Suppressor macrophage treated with lipopolysaccharide for 4 hours (primary cell): ENCODE measurements at regions not wholly inside any gene's neighbourhood (a gene's known extent, or its start where the extent isn't known, plus 50 kb on each side); places are given as distances from the start of the nearest gene placed in this dataset.
A peak's percentile ranks its signal among the peaks of the same experiment; 100 is the strongest.
"Not testable (repeated sequence)": the region's sequence is repeated elsewhere in the genome, so short reads cannot be mapped to it uniquely, and the experiment has no call there.

Experiments
- DNase-seq: peaks from one replicate; pipeline ENCODE4 v3.0.0-alpha.2; 2020

- DNase-seq: no peak
These were observed 50.4 kb downstream of the KATNIP start for GRCh38 chr16:27600381-27600780.

DNA sequence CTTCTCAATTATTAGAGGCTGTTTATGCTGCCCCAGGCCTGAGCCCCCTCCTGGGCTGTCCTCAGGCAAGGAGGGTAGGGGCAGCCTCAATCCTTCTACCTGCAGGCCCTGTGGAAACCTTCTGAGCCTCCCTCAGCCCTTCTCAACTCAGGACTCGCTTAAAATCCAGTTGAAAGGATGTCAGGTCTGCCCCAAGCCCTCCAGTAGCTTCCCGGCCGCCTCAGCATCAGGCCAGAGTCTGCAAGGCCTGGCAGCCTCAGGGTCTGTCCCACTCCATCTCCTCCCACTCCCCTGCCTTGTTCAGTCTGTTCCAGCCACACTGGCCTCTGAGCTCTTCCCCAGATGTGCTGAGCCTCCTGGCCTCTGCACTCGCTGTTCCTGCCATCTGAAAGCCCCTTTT lies 52.2 kb downstream of the KATNIP start:
- no peak for DNase-seq

DNA sequence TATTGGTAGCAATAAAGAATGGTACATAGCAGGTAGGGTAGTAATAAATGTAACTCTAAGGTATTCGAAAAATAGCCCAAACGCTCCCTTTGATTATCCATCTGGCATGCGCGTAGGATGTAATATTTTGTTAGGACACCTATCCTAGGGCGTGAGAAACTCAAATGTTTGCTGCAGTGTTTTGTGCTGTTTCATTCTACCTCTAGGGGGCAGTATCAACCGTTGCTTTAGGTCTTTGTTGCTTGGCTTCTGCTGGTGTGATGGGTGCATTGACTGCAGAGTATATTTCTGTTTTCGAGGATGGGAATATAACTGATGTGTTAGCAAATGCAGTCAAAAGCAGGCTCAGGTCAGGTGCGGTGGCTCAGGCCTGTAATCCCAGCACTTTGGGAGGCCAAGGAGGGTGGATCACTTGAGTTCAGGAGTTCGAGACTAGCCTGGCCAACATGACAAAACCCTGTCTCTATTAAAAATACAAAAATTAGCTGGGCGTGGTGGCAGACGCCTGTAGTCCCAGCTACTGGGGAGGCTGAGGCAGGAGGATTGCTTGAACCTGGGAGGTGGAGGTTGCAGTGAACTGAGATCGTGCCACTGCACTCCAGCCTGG lies 55.7 kb downstream of the KATNIP start:
- peak; percentile 40 for DNase-seq

DNA sequence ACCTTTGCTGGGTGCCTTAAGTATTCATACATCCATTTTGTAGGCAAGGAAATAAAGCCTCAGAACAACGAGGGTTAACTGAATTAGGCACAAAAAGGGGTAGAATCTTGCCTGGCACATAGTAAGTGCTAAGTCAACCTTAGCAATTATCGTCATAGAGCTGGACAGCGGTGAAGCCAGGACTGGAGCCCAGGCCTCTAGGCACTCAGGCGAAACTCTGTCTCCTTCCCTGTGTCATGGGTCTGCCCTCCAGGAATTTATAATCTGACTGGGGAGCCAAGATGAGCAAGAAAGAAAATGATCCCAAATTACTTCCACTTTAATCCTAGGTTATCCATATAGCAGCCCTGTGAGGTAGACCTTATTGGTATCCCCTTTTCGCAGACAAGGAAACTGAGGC lies 61.4 kb downstream of the KATNIP start:
- DNase-seq: no peak

DNA sequence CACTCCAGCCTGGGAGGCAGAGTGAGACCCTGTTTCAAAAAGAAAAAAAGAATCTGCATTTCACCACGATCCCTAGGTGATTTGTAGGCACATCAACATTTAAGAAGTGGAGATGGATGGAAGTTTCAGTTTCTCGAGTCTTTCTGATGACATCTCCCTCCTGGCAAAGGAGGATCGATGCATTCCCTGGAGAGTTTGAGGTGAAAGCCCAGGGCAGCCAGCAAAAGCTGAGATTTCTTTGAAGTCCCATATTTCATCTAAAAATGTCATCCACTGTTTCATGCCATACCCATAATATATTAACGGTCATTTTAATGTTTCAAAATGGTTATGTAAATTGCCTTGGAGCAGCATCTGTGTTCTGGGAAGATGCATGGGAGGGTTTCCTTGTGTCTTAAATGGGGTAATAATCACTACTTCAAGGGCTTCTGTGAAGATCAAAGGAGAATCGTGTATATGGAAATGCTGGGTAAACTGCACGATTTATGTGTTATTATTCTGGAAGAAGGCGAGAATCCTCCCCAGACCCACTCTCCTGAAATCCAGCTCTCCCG lies 63.4 kb downstream of the KATNIP start:
- DNase-seq: no peak

GRCh38 chr16:27617665-27618064 lies 67.7 kb downstream of the KATNIP start:
- no peak for DNase-seq

DNA sequence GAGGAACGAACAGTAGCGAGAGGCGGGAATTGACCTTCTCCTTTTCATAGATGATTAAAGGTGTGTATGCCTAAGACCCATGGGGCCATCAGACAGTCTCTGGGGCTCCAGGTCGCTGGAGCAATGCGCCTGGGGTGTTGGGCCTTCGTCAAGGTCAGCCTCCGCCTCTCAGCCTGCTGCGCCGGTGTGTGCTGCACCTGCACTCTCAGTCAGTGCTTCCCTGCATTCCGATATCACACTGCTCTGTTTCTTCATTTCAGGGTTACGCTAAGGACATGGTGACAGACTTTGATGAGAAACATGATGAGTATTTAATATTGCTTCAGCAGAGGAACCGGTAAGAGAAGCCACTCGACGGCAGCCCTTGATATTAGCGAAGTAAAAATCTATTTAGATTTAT lies 68.2 kb downstream of the KATNIP start:
- DNase-seq: no peak

GRCh38 chr16:27618606-27619327 lies 68.8 kb downstream of the KATNIP start:
- DNase-seq: no peak

GRCh38 chr16:27620541-27620940 lies 70.6 kb downstream of the KATNIP start:
- no peak for DNase-seq

GRCh38 chr16:27624154-27625049 lies 74.5 kb downstream of the KATNIP start:
- no peak for DNase-seq

- no peak for DNase-seq
These were observed 75.2 kb downstream of the KATNIP start for GRCh38 chr16:27625050-27625697.

- no peak for DNase-seq
These were observed 77.2 kb downstream of the KATNIP start for GRCh38 chr16:27627136-27627535.

DNA sequence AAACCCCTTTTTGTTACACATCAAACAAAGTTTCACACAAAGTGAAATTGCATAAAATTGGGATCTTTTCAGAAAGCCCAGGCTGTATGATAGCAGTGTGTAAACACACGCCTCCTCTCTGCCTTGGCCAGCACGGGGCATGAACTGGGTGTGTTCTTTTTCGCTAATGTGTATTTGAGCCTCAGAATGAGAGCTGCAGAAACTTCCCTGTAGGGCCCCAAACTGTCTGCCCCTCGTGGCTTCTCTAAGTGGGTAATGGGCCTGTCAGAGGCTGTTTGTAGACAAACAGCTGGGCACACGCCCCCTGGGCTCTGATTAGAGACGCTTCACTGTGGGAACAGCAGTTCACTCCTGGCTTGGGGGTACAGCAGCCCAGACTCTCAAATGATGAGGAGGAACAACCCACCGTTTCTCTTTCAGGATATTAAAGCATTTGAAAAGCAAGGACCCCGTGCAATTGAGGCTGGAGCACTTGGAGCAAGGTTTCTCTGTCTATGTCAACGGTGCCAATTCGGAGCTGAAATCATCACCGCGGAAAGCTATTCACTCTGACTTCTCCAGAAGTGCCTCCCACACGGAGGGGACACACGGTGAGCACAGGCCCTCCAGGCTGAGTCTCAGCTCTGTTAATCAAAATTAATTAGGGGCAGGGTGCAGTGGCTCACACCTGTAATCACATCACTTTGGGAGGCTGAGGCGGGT lies 78.4 kb downstream of the KATNIP start:
- no peak for DNase-seq

DNA sequence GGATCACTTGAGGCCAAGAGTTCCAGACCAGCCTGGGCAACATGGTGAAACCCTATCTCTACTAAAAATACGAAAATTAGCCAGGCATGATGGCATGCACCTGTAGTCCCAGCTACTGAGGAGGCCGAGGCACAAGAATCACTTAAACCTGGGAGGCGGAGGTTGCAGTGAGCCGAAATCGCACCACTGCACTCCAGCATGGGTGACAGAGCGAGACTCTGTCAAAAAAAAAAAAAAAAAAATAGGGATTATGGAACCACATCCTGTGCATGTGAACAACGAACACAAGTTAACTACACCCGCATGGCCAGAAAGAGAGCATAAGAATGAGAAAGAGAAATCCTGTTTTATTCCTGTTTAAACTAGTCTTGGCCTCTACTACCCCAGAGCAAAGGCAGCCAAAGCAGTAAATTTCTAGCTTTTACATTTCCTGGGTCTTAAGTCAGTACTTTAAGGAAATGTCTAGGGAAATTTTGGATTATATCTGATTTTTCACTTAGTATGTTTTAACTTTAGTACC lies 79.1 kb downstream of the KATNIP start:
- not testable (repeated sequence) for DNase-seq

DNA sequence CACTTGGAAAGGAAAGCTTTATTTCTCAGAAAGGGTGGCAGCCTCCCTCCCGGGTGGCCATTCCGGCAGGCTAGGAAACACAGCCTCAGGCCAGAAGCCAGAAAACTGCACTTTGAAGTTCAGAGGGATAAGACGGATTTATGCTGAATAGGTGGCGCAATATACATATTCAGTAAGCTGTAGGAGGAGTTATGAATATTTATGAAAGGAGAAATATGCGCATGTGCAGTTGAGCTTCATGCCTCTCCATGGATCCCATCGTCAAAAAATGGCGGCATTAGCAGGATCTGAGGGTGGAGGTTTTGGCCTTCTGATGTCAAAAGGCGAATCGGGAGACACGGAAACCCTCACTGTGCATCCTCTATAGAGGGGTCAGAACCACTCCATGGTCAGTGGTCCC lies 82.3 kb downstream of the KATNIP start:
- DNase-seq: no peak

DNA sequence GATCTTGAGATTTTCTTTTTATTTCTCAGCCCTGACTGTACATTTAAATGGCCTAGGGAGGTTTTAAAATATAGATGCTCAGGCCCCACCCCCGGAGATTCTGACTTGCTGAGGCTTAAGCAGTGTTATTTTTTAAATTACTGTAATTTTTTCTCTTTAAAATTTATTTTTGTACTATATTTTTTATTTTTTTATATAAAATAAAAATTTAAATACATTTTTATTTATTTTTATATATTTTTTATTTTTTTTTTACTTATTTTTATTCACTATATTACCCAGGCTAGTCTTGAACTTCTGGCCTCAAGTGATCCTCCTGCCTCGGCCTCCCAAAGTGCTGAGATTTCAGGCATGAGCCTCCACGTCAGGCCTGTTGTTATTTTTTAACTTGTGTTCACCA lies 83.3 kb downstream of the KATNIP start:
- DNase-seq: no peak

DNA sequence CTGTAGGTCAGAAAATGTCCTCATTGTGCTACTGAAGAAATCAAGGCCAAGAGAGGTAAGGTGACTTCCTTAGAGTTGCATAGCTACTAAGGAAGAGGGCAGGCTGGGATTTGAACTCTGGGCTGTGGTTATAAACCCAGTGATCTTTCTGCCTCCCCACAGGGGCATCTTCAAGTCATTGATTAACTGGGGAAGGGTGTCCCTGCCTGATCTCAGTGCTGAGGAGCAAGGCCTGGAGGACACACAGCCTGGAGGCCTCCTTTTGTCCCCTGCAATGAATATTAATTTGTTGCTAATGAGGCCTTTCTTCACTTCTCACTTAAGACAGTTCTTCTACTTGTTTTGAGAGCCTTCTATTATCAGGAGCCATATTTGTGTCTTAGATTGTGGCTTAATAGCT lies 83.8 kb downstream of the KATNIP start:
- DNase-seq: no peak

GRCh38 chr16:27634779-27635178 lies 84.8 kb downstream of the KATNIP start:
- no peak for DNase-seq

DNA sequence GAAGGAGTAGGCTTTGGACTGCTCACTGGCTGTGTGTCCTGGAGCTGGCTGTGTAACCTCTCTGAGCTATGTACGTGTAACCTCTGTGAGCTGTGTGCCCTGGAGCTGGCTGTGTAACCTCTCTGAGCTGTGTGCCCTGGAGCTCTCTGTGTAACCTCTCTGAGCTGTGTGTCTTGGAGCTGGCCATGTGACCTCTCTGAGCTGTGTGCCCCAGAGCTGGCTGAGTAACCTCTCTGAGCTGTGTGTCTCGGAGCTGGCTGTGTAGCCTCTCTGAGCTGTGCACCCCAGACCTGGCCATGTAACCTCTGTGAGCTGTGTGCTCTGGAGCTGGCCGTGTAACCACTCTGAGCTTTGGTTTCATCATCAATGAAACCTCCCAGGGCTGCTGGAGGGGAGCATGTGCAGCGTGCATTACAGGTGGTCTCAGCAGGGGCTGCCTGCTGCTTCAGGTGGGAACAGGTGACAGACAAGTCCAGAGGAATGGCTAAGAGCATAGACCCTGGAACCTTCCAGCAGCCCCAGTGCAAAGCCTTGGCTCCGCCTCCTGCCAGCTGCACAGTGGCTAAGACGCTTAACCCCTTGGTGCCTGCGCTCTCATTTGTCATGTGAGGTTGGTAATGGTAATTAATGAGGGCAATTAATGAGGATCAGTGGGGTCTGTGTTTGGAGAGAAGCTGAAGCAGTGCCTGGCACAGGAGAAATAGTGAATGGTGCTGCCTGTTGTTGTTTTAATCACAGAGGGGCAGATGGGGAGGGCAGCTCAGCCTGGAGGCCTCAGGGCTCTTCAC lies 86.7 kb downstream of the KATNIP start:
- DNase-seq: no peak

GRCh38 chr16:27638833-27639560 lies 89.1 kb downstream of the KATNIP start:
- no peak for DNase-seq
